GM23248 (cell line): ENCODE measurements at regions not wholly inside any gene's neighbourhood (a gene's known extent, or its start where the extent isn't known, plus 50 kb on each side); places are given as distances from the start of the nearest gene placed in this dataset.

ENCODE experiments used
- EZH2 ChIP-seq: fragments of 200-600 bp; sonication (generic); IDR thresholded peaks from 2 replicates; pipeline ENCODE4 v1.6.1; 2018; ENCODE audit warnings: antibody characterized with exemption, mild to moderate bottlenecking; ENCODE audit not compliant: insufficient read depth, poor library complexity, severe bottlenecking
- EZH2phosphoT487 ChIP-seq: fragments of 200-600 bp; sonication (generic); IDR thresholded peaks from 2 replicates; pipeline ENCODE4 v1.6.1; 2018; ENCODE audit warnings: antibody characterized with exemption, moderate library complexity, mild to moderate bottlenecking, low read depth; ENCODE audit not compliant: insufficient read depth

DNA sequence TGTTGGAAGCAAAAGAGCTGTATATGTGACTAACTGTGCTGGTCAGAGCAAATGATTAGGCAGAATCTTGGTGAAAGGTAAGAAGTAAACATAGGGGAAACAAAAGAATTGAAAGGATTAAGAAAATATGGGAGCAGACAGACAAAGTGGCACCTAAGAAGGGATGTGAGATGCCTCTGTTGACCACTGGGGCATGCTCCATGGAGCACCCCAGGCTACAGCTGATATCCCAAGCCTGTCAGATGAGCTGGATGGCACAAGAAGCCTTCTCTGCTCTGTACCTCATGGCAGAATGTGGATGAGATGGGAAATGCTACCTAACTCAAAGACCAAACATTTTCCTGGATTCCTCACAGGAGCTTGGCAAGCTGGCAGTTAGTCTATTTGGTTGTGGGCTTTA lies 89.3 kb upstream of the SLIT3 start:
- TF ChIP-seq EZH2: no peak
- TF ChIP-seq EZH2phosphoT487: no peak
